UCSD-AML1 (cell line): ENCODE measurements at regions not wholly inside any gene's neighbourhood (a gene's known extent, or its start where the extent isn't known, plus 50 kb on each side); places are given as distances from the start of the nearest gene placed in this dataset.

Experiments
- DNase-seq: peaks from one replicate; lab custom pipeline; 2025; ENCODE audit not compliant: unreplicated experiment; lab: John Stamatoyannopoulos, UW

DNA sequence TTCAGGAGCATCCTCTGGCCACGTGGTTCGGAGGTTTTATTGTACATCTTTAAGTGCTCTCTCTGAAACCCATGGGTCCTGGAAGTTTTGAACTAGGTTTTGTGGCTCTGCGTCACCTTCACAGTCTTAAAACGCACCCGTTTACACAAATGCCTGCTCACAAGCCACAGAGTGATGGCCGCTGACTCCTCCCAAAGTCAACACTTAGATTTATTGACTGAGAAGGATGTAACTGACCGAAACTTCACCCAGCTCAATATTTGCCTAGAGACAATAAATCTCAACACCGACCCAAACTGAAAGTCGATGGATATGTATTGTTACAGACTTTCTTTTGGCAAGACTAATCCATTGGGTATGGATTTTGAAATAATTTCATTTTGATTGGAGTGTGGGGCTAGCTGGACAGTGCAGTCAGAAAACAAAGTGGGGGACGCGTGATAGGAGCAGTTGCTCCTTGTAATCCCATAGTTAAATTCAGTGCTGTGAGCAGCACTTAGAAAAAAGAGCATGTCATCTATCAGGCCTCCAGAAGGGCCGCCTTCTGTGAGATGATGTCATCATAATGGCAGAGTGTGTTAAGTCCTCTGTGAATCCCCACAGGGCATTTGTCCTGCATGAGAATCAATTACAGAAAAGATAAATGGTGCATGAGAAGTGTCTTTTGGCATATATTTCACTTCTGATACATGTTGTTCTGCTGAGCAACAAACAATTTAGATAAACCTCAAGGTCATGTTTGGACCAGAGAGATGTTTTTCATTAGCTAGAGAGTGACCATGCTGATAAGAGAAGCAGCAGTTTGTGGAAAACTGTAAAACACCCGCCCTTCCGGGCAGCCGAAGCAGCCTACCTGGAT lies 183.7 kb downstream of the INO80D start:
- DNase-seq = no peak

DNA sequence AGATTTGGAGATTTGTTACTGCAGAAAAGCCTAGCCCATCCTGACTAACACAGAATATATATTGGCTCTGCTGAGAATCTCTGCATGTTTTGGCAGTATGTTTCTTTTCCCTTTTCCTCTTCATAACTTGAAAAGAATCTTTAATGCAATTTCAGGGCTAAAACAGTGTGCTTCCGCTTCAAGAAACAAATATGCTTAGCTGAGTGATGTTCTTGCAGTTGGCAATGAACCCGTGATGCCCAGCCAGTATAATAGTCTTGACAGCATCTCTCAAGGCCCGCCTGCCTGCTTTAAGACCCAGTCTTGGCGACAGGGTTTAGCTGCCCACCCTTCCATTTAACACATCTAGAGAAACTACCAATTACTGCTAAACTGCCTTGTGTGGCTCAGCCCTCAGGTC lies 184.5 kb downstream of the INO80D start:
- no peak for DNase-seq

DNA sequence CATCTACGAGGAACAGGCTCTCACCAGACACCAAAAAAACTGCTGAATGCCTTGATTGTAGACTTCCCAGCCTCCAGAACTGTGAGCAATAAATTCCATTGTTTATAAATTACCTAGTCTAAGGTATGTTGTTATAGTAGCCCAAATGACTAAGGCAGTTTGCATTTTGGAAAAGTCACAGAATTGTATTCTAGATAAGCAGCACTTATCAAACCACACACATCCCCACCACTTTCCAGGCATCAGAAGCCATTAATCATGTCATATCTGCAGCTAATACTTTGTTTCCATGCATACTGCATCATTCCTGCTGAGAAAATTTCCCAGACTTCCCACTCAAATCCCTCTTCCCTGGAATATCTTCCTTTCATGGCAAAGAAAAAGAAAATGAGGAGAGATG lies 187.2 kb downstream of the INO80D start:
- DNase-seq = no peak

DNA sequence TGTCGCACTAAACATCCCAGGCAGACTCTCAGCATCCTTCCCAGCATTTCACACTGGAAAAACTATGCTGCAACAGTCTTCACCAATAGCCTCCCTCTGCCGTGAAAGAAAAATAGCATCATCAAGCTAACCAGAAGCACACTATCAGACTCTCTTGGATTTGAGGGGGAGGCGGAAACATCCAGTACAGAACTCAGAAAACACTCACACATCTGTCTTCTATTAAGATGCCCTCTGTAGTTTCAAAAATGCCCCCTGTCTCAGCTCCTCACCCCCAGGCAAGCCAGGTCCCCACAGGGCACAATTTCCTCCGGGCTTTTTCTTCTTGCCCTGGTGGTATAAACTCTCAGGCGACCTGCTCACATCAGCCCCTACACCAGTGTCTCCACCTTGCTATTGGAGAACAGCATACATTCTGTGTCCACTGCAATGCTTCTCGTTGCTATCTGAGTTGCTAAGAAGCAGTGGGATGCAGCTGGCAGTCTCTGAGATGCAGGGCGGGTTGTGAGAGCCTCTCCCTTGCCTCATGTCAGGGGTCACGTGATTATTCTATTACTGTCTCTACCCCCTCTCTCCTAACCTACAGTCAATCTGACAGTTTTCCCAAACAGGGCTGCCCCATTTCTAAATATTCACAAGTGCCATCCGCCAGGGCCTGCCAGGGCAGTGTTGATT lies 189.9 kb downstream of the INO80D start:
- no peak for DNase-seq

DNA sequence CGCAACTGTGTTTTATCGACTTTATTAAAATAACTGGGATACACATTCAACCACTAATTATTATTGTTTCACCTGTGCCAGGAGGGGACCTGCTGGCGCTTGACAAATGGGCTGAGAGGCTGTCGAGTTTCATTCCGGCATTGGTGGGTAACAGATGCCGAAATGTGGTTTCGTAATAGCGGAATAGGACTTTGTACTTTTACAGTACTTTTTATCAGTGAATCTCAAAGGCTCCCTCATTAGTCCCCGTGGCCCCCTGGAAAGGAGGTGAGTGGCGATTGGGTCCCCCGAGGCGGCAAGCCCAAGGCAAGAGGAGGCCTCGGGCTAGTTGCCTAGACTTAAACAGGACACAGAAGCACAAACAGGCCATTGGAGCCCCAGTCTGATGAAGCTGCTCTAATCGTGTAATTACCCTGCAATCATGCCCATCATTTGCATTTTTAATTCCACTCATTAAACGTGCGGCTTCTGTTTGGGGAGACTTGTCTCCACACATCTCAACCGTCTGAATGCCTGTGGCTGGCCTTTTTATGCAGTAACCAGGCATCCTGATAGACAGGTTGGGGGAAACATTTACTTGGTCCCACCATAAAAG lies 193.2 kb downstream of the INO80D start:
- DNase-seq = no peak

DNA sequence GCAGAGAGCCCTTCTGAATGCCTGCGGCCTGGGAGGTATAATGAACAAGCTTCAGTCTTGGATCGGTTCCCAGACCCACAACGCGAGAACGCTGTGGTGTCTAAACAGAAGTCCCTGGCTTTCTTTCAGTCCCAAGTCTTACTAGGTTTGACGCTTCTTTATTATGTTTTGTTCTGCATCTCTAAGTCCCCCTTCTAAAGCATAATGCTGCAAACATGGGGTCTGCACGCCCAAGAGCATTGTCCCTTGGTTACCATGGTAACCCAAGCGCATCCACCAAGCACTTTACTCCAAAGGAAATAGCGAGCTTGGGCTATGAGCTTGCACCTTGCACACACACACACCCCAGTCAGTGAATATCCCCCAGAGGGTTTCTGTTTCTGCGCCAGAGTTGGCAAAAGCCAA lies 193.7 kb downstream of the INO80D start:
- no peak for DNase-seq

DNA sequence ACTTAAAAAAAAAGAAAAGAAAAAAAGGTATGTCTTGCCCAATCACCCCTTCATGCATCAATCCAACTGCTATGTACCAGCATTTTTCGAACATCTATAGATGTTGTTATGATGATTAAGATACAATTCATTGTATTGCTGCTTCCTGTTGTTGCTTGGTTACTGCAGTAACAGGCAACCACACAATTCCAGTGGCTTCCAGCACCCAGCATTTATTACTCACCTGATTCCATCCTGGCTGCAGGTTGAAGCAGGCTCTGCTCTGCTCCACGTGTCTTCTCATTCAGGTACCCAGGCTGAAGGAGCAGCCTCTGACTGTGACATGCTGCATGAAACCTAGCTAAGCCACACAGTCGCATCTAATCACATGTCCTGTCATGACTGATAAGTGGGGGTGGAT lies 196.9 kb downstream of the INO80D start:
- no peak for DNase-seq

DNA sequence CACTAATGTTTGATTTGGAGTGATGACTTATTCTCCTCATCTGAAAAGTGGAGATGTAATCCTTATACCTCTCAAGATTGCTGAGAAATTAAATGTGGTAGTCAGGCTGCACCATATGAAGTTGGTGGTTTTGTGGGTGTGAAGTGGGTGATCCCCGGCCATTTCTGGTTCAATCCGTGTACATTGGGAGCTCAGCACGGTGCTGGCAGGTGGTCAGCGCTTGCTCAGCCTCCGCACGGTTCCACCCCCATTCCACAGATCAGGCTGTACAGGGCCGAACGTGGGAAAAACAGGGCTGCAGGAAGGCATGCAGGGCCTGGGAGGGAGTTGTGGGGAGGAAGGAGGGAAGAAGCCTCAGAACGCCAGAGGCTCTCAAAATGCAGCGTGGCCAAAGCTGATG lies 198.3 kb downstream of the INO80D start:
- DNase-seq = no peak

DNA sequence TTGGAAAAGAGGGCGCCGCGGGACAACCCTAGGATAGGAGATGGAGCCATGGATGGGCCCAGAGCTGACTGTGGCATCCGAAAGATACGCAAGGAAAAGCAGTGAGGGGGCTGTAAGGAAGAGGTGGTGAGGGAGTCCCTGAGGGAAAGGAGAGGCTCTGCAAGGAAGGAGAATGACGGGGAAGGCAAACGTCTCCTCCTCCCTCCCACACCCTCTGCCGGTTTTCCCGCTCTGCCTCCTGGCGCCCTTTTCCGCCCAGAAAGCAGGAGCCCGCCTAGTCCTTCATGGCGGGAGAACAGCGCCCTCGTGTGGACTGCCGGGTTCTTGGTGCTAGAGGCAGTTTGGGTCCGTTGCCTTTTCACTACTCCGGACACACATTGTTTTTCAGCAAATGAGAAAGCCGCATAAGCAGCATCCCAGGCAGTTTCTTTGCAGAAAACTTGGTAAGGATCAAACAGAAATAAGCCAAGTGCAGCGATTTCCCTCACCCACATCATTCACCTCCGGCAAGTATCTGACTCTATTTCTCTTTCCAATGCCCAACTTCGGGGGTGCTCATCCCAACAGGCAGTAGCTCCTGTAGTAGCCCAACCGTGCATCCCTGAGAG lies 200.4 kb downstream of the INO80D start:
- peak; percentile 77 for DNase-seq

DNA sequence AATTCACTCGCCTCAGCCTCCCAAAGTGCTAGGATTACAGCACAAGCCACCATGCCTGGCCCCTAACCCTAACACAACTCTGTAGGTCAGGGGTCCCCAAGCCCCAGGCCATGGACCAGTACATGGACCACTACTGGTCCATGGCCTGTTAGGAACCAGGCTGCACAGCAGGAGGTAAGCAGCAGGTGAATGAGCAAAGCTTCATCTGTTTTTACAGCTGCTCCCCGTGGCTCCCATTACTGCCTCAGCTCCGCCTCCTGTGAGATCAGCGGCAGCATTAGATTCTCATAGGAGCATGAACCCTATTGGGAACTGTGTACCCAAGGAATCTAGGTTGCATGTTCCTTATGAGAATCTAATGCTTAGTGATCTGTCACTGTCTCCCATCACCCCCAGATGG lies 201.7 kb downstream of the NRP2 start:
- DNase-seq = no peak

DNA sequence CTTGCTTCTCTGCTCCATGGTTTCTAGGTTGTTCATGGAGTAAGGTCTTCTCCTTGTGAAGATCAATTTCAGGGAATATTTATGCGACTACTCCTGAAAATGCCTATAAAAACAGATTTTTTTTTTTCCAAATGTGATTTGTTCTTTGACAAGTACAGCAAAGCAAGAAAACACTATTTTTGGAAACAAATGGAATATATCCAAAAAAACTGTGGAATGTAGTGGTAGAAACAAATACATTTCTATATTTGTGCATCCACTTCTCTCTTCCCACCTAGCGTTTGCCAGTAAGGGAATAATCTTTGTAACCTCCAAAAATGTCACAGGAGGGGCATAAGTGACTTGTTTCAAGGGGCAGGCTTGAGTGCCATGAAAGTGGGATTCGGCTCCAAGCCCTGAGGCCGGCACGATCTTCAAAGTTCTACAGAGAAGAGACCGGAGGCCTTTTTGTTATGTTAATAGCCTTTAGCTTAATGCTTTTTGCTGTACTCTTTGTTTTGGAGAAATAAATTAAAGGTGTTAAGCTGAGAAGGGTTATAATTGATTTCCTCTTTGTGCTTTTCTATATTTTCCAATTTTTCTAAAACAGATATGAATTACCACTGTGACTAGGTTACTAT lies 200.6 kb downstream of the NRP2 start:
- DNase-seq = no peak

DNA sequence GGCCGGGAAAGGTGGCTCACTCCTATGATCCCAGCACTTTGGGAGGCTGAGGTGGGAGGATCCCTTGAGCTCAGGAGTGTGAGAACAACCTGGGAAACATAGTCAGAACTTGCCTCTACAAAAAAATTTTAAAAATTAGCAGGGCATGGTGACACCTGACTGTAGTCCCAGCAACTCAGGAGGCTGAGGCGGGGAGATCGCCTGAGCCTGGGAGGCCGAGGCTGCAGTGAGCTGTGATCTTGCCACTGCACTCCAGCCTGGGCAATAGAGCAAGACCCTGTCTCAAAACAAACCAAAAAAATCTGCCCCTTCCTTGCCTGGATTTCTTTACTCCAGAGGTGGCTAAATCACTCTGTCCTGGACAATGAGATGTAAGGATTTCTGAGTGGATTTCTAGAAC lies 197.7 kb downstream of the NRP2 start:
- no peak for DNase-seq

DNA sequence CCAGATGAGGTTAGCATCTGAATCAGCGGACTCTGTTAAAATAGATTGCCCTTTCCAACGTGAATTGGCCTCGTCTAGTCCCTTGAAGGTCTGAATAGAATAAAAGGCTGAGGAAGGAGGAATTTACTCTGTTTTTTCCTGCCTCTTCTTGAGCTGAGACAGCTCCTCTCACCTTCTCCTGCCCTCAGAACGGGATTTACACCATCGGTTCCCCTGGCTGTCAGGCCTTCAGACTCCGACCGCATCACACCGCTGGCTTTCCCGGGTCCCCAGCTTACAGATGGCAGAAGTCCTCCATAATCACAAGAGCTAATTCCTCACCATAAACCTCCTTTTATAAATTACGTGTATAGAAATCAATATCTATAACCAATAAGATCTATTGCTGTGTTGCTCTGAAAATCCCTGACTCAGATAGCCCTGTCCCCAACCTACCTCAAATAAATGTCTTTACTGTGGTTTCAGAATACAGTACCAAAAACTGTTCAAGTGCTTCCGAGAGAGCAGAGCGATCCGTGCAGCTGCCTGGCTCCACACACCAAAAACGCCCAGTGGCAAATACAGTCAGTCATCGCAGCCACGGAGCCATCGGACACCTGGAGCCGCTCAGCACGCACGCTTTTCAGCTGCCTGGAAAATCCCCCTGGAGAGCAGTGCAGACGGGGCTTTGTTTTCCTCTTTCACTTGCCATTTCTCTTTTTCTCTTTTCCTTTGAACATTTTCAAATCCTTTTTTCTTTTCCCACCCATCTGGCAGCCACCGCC lies 196.9 kb downstream of the NRP2 start:
- DNase-seq = no peak

DNA sequence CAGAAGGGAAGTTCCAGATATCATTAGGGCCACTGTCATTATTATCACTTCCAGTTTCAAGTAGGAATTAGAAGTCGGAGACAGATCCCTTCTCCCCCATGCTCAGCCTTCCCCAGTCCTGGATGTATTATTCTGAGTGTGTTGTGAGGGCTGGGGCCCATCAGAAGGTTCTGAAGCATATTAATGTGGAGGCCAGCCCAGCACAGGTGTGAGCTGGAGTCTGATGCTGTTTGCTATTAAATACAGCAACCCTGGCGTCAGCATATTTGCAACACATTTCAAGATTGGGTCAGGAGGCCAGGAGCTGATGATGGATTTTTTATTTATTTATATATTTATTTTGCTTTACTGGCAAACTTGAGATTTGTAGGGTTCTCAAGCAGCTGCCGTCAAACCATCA lies 195.2 kb downstream of the NRP2 start:
- DNase-seq = no peak

DNA sequence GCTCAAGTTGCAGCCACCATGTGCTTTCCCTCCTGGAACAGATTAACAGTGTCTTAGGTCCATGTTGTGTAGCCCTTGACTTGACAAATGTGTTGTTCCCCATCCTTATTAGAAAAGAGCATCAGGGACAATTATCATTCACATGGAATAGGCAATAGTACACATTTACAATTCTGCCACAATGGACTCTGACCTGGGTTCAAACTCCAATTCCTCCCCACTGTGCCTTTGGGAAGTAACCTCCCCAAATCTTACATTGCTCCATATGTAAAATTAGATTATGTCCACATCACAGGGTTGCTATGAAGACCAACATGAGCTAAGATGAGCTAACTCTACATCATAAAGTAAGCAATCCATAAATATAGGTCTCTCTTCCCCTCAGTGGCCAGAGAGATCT lies 193.8 kb downstream of the NRP2 start:
- no peak for DNase-seq

DNA sequence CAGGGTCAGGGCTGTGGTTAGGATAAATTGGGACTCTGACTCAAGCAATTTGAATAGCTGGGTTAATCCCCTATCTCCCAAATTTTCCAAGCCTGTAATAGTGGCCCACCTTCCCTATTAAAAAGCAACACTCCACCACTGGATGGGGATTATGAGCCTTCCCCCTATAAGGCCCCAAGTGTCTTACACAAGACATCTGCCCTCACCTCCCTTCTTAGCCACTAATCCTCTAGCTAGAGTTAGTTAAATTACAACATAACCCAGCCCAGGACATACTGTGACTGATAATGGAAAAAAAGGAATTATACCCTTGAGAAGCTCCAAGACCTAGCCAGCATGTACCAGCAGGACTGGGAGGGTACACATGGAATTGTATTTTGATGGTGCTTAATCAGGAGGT lies 190.4 kb downstream of the NRP2 start:
- DNase-seq = no peak

DNA sequence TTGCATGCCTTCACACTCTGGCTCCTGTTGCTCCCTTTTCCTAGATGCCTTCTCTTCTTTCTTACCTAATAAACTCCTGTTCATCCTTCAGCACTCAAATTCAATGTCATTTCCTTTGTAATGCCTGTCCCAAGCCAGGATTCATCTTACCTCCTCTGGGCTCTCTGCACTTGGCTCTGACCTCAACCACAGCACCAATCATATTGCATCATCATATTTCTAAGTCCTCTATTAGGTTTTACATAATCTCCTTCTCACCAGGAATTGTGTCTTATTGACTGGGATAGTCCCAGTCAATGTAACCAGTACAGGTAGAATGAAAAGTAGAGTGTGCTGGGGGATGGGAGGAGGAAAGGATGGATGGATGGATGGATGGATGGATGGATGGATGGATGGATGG lies 187.1 kb downstream of the NRP2 start:
- no peak for DNase-seq

DNA sequence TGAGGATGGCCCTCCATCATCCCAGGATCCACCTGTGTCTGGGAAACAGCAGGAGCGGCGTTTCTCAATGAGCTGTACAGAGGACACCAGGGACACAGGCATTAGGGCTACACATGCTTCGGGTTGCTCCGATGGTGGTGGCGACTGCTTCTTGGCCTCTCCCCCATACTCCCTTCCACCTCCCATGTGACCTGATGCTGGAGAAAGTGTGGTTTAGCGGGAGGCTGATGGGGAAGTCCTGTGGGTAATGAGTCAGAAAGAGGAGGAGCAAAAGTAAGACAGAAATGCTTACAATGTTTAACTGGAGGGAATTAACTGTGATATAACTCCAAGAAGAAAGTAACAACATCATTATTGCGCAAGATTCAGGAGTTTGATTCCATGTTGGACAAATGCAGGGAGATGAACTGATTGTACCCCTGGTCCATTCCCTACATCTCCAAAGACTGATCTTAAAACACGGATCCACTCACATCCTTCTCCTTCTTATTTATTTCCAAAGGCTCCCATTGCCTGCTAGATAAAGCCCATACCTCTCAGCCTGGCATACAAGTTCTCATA lies 186.6 kb downstream of the NRP2 start:
- DNase-seq = peak; percentile 59

DNA sequence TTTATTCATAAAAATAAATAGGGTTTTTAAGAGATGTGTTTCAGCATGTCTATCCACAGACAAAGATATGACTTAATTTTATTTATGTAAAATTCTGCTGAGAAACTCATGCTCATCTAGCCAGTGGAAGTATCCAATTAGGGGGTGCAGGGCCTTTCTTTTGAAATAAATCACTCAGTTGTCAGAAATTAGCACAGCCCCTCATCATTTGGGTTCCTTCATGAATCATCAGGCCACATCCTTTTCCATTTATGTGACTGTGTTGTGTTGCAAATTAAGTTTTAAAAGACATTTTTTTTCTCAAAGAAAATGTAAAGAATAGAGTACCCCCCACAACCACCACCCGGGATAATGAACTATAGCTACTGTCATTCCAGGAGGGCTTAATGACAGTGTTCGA lies 185.8 kb downstream of the NRP2 start:
- DNase-seq = no peak

DNA sequence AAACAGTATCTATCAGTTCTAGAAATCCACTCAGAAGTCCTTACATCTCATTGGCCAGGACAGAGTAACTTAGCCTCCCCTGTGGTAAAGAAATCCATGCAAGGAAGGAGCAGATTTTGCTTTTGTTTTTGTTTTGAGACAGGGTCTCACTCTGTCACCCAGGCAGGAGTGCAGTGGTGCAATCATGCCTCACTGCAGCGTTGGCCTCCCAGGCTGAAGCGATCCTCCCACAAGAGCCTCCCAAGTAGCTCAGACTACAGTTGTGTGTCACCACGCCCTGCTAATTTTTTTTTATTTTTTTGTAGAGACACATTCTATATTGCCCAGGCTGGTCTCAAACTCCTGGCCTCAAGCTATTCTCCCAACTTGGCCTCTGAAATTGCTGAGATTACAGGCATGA lies 185.1 kb downstream of the NRP2 start:
- no peak for DNase-seq
